Breast epithelium (tissue), 3 donors: ENCODE measurements at regions not wholly inside any gene's neighbourhood (a gene's known extent, or its start where the extent isn't known, plus 50 kb on each side); places are given as distances from the start of the nearest gene placed in this dataset.

Experiments
- POLR2A ChIP-seq: fragments of 450-650 bp; IDR thresholded peaks from one replicate; pipeline ENCODE4 v1.6.1; 2016; ENCODE audit warnings: antibody characterized with exemption, mild to moderate bottlenecking, moderate library complexity
- POLR2AphosphoS5 ChIP-seq, 3 donors: sonication (generic); formaldehyde crosslinking; IDR thresholded peaks; one replicate each; pipeline ENCODE4 v1.6.1; 2017; ENCODE audit warnings: antibody characterized with exemption in 3 of 3
- TF ChIP-seq, protein P1 (sequence below), 3 donors: fragments of 450-650 bp; IDR thresholded peaks; one replicate each; pipeline ENCODE4 v1.5.1; 2016 to 2017; ENCODE audit warnings: antibody characterized with exemption in 3 of 3, mild to moderate bottlenecking in 3 of 3, moderate library complexity in 3 of 3

DNA sequence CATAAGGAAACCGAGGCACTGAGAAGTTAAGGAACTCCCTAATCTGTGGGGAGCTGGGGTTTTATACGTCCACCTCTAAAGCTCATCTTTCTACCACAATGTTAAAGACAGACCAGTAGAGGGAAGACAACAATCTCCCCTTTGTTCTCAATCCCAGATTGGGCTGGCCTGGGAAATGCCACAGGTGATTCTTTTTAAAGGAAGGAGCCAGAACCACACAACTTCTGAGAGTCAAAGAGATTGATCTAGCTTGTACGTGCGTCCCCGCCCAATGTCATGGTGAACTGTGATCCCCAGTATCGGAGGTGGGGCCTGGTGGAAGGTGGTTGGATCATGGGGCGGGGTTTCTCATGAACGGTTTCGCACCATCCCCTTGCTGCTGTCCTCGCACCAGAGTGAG lies 81.8 kb upstream of the LCLAT1 start:
- TF ChIP-seq, protein P1, sequence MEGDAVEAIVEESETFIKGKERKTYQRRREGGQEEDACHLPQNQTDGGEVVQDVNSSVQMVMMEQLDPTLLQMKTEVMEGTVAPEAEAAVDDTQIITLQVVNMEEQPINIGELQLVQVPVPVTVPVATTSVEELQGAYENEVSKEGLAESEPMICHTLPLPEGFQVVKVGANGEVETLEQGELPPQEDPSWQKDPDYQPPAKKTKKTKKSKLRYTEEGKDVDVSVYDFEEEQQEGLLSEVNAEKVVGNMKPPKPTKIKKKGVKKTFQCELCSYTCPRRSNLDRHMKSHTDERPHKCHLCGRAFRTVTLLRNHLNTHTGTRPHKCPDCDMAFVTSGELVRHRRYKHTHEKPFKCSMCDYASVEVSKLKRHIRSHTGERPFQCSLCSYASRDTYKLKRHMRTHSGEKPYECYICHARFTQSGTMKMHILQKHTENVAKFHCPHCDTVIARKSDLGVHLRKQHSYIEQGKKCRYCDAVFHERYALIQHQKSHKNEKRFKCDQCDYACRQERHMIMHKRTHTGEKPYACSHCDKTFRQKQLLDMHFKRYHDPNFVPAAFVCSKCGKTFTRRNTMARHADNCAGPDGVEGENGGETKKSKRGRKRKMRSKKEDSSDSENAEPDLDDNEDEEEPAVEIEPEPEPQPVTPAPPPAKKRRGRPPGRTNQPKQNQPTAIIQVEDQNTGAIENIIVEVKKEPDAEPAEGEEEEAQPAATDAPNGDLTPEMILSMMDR (IDR thresholded peaks at IDR 0.05), result peak in 1 of 3 donors; percentile 11
- TF ChIP-seq POLR2AphosphoS5 (IDR thresholded peaks at IDR 0.05) (no peak), POLR2A (no peak)
